Karpas-422 (cell line): ENCODE measurements at regions not wholly inside any gene's neighbourhood (a gene's known extent, or its start where the extent isn't known, plus 50 kb on each side); places are given as distances from the start of the nearest gene placed in this dataset.
"Not testable (repeated sequence)": the region's sequence is repeated elsewhere in the genome, so short reads cannot be mapped to it uniquely, and the experiment has no call there.

ENCODE experiments used
- DNase-seq: peaks from one replicate; pipeline ENCODE4 v3.0.0-alpha.2; 2015
- H2AFZ ChIP-seq: fragments of 200-600 bp; sonication (generic); 2 replicates; pipeline ENCODE4 v1.6.1; 2014; ENCODE audit warnings: antibody characterized with exemption, low read length, mixed read lengths
- H3K27ac ChIP-seq: fragments of 200-600 bp; sonication (generic); 2 replicates; pipeline ENCODE4 v1.5.1; 2014; ENCODE audit warnings: mild to moderate bottlenecking, low read length, moderate library complexity
- H3K27me3 ChIP-seq: fragments of 200-600 bp; sonication (generic); 2 replicates; pipeline ENCODE4 v1.6.1; 2014; ENCODE audit warnings: low read length, mixed read lengths
- H3K36me3 ChIP-seq: fragments of 200-600 bp; sonication (generic); 2 replicates; pipeline ENCODE4 v1.6.1; 2014; ENCODE audit warnings: low read length, mixed read lengths; ENCODE audit not compliant: insufficient read depth
- H3K4me1 ChIP-seq: fragments of 200-600 bp; sonication (generic); 2 replicates; pipeline ENCODE4 v1.6.1; 2014; ENCODE audit warnings: mild to moderate bottlenecking, low read length, mixed read lengths
- H3K4me2 ChIP-seq: fragments of 200-600 bp; sonication (generic); 2 replicates; pipeline ENCODE4 v1.6.1; 2014; ENCODE audit warnings: low read length, low read depth, mild to moderate bottlenecking; ENCODE audit not compliant: poor library complexity, severe bottlenecking
- H3K4me3 ChIP-seq: fragments of 200-600 bp; sonication (generic); 2 replicates; pipeline ENCODE4 v1.5.1; 2014; ENCODE audit warnings: mild to moderate bottlenecking, antibody characterized with exemption, low read length, mixed read lengths
- H3K79me2 ChIP-seq: fragments of 200-600 bp; sonication (generic); 2 replicates; pipeline ENCODE4 v1.6.1; 2014; ENCODE audit warnings: mild to moderate bottlenecking, low read length, mixed read lengths
- H3K9ac ChIP-seq: fragments of 200-600 bp; sonication (generic); 2 replicates; pipeline ENCODE4 v1.6.0; 2014; ENCODE audit warnings: low read length
- H3K9me2 ChIP-seq: fragments of 200-600 bp; sonication (generic), shearing (Covaris generic); replicated peaks from 2 replicates; pipeline ENCODE4 v1.6.0; 2014; ENCODE audit warnings: mild to moderate bottlenecking, low read length, moderate library complexity; ENCODE audit not compliant: insufficient read depth
- H3K9me3 ChIP-seq: fragments of 300-700, 200-600 bp; sonication (generic); 2 replicates; pipeline ENCODE4 v1.6.1; 2014; ENCODE audit warnings: low read length, mixed read lengths
- H4K20me1 ChIP-seq: fragments of 200-600 bp; sonication (generic); 2 replicates; pipeline ENCODE4 v1.6.1; 2014; ENCODE audit warnings: mild to moderate bottlenecking, antibody characterized with exemption, low read length, low read depth; ENCODE audit not compliant: insufficient read depth

- Histone ChIP-seq H3K79me2 (no peaks in the 10 kb centered on the region), H2AFZ (no peak overlapping the region), H3K36me3 (peaks cover 75% of the 10 kb centered on the region), H3K9me2 (no peaks in the 10 kb centered on the region), H3K4me1 (no peaks in the 10 kb centered on the region), H4K20me1 (no peaks in the 10 kb centered on the region), H3K9ac (no peak overlapping the region), H3K27ac (no peak overlapping the region), H3K9me3 (peaks cover 13% of the 10 kb centered on the region), H3K4me3 (no peak overlapping the region), H3K27me3 (no peaks in the 10 kb centered on the region), H3K4me2 (no peak overlapping the region)
- no peak for DNase-seq
Observed at GRCh38 chr15:25095179-25095578, 140.4 kb downstream of the SNRPN start.

GRCh38 chr15:25099966-25100365 is 145.2 kb downstream of the SNRPN start:
- DNase-seq, H3K4me2 ChIP-seq, H3K79me2 ChIP-seq, H3K27ac ChIP-seq, H3K27me3 ChIP-seq, H3K9ac ChIP-seq, H3K9me2 ChIP-seq, H3K4me1 ChIP-seq, H4K20me1 ChIP-seq, H2AFZ ChIP-seq, H3K4me3 ChIP-seq: not testable (repeated sequence)
- Histone ChIP-seq H3K36me3 (peaks cover 61% of the 10 kb centered on the region), H3K9me3 (peaks cover 14% of the 10 kb centered on the region)

GRCh38 chr15:25106209-25106608 is 151.4 kb downstream of the SNRPN start:
- H3K4me3 ChIP-seq: no peak overlapping the region
- H3K27ac ChIP-seq: no peak overlapping the region
- H3K4me2 ChIP-seq: no peak overlapping the region
- H2AFZ ChIP-seq: no peak overlapping the region
- no peak overlapping the region for H3K9ac ChIP-seq
- no peaks in the 10 kb centered on the region for H3K4me1 ChIP-seq
- H4K20me1 ChIP-seq: no peaks in the 10 kb centered on the region
- H3K36me3 ChIP-seq: peaks cover 42% of the 10 kb centered on the region
- no peaks in the 10 kb centered on the region for H3K9me2 ChIP-seq
- H3K9me3 ChIP-seq: peaks cover 10% of the 10 kb centered on the region
- H3K27me3 ChIP-seq: no peaks in the 10 kb centered on the region
- DNase-seq: no peak
- H3K79me2 ChIP-seq: no peaks in the 10 kb centered on the region

- Histone ChIP-seq H3K27ac (no peak overlapping the region), H3K4me2 (no peak overlapping the region), H3K27me3 (no peaks in the 10 kb centered on the region), H3K9me2 (no peaks in the 10 kb centered on the region), H3K9ac (no peak overlapping the region), H3K36me3 (no peaks in the 10 kb centered on the region), H3K79me2 (no peaks in the 10 kb centered on the region), H3K4me1 (no peaks in the 10 kb centered on the region), H3K4me3 (no peak overlapping the region), H3K9me3 (peaks cover 3% of the 10 kb centered on the region; the same call in 1 of the 2 replicates), H2AFZ (no peak overlapping the region), H4K20me1 (no peaks in the 10 kb centered on the region)
- no peak for DNase-seq
Observed at GRCh38 chr15:25133804-25134203, 179.0 kb downstream of the SNRPN start.

- H4K20me1 ChIP-seq: no peaks in the 10 kb centered on the region
- H3K4me2 ChIP-seq: no peak overlapping the region
- H3K9me2 ChIP-seq: no peaks in the 10 kb centered on the region
- no peaks in the 10 kb centered on the region for H3K27me3 ChIP-seq
- no peaks in the 10 kb centered on the region for H3K4me1 ChIP-seq
- H3K79me2 ChIP-seq: no peaks in the 10 kb centered on the region
- H3K36me3 ChIP-seq: no peaks in the 10 kb centered on the region
- H3K9me3 ChIP-seq: peaks cover 1% of the 10 kb centered on the region; the same call in 1 of the 2 replicates
- H2AFZ ChIP-seq: no peak overlapping the region
- peak; percentile 46 for DNase-seq
- H3K9ac ChIP-seq: no peak overlapping the region
- H3K27ac ChIP-seq: no peak overlapping the region
- H3K4me3 ChIP-seq: no peak overlapping the region
Observed at GRCh38 chr15:25134546-25134945, 179.8 kb downstream of the SNRPN start.

GRCh38 chr15:25136119-25136518 is 181.3 kb downstream of the SNRPN start:
- Histone ChIP-seq H3K9me2 (no peaks in the 10 kb centered on the region), H4K20me1 (no peaks in the 10 kb centered on the region), H3K79me2 (no peaks in the 10 kb centered on the region), H3K36me3 (no peaks in the 10 kb centered on the region), H3K4me3 (no peak overlapping the region), H3K4me2 (no peak overlapping the region), H3K27me3 (no peaks in the 10 kb centered on the region), H3K9me3 (no peaks in the 10 kb centered on the region; the same call in 1 of the 2 replicates), H3K9ac (no peak overlapping the region), H2AFZ (no peak overlapping the region), H3K27ac (no peak overlapping the region), H3K4me1 (no peaks in the 10 kb centered on the region)
- peak; percentile 70 for DNase-seq

- Histone ChIP-seq H3K79me2 (no peaks in the 10 kb centered on the region), H3K9me2 (no peaks in the 10 kb centered on the region), H3K4me3 (no peak overlapping the region), H2AFZ (no peak overlapping the region), H3K4me2 (no peak overlapping the region), H3K9me3 (no peaks in the 10 kb centered on the region; the same call in 1 of the 2 replicates), H3K36me3 (no peaks in the 10 kb centered on the region), H4K20me1 (no peaks in the 10 kb centered on the region), H3K4me1 (no peaks in the 10 kb centered on the region), H3K9ac (no peak overlapping the region), H3K27ac (no peak overlapping the region), H3K27me3 (no peaks in the 10 kb centered on the region)
- DNase-seq: no peak
Observed at GRCh38 chr15:25137013-25137412, 182.2 kb downstream of the SNRPN start.

GRCh38 chr15:25169318-25169717 is 214.5 kb downstream of the SNRPN start:
- H3K9me2 ChIP-seq: no peaks in the 10 kb centered on the region
- H4K20me1 ChIP-seq: no peaks in the 10 kb centered on the region
- H3K27ac ChIP-seq: no peak overlapping the region
- H3K4me3 ChIP-seq: no peak overlapping the region
- peaks cover 21% of the 10 kb centered on the region; the same call in 1 of the 2 replicates for H3K9me3 ChIP-seq
- no peaks in the 10 kb centered on the region for H3K36me3 ChIP-seq
- no peaks in the 10 kb centered on the region for H3K4me1 ChIP-seq
- no peak overlapping the region for H2AFZ ChIP-seq
- no peak for DNase-seq
- H3K4me2 ChIP-seq: no peak overlapping the region
- H3K79me2 ChIP-seq: no peaks in the 10 kb centered on the region
- no peak overlapping the region for H3K9ac ChIP-seq
- H3K27me3 ChIP-seq: no peaks in the 10 kb centered on the region
